Fibroblast of lung (primary cell): ENCODE measurements at regions not wholly inside any gene's neighbourhood (a gene's known extent, or its start where the extent isn't known, plus 50 kb on each side); places are given as distances from the start of the nearest gene placed in this dataset.

Experiments
- DNase-seq, 2 donors: peaks; one replicate each; pipeline versions ENCODE4 v3.0.0 to v3.0.0-alpha.2; 2010; ENCODE audit warnings: low read depth in 2 of 2
- H2AFZ ChIP-seq: 2 replicates; pipeline ENCODE4 v1.5.1; 2012; ENCODE audit warnings: low read length, control low read depth, inconsistent platforms
- H3K27ac ChIP-seq: 2 replicates; pipeline ENCODE4 v1.5.1; 2011; ENCODE audit warnings: low read length, control low read depth; ENCODE audit not compliant: insufficient read depth
- H3K27me3 ChIP-seq: 2 replicates; pipeline ENCODE4 v1.5.1; 2011; ENCODE audit warnings: mild to moderate bottlenecking, low read length; ENCODE audit not compliant: control insufficient read depth, insufficient read depth
- H3K36me3 ChIP-seq: 2 replicates; pipeline ENCODE4 v1.5.1; 2011; ENCODE audit warnings: low read length; ENCODE audit not compliant: control insufficient read depth, insufficient read depth
- H3K4me1 ChIP-seq: 2 replicates; pipeline ENCODE4 v1.5.1; 2011; ENCODE audit warnings: low read length; ENCODE audit not compliant: control insufficient read depth, insufficient read depth; ENCODE audit errors: extremely low read depth
- H3K4me2 ChIP-seq: 2 replicates; pipeline ENCODE4 v1.5.1; 2011; ENCODE audit warnings: low read length, control low read depth; ENCODE audit not compliant: insufficient read depth; ENCODE audit errors: extremely low read depth
- H3K4me3 ChIP-seq, 4 experiments: fragments of 200-600 bp in 1 of 4; sonication (generic) in 1 of 4; replicated peaks in 1 of 4; 2 replicates each; pipeline ENCODE4 v1.5.1; 2011 to 2016; ENCODE audit warnings: low read length in 4 of 4, low read depth in 3 of 4, mild to moderate bottlenecking in 3 of 4, control low read depth in 2 of 4, inconsistent platforms in 1 of 4, mixed read lengths in 1 of 4; ENCODE audit not compliant: insufficient read depth in 1 of 4; ENCODE audit errors: control extremely low read depth in 1 of 4
- H3K79me2 ChIP-seq: 2 replicates; pipeline ENCODE4 v1.5.1; 2012; ENCODE audit warnings: mild to moderate bottlenecking, low read length, inconsistent platforms; ENCODE audit not compliant: control insufficient read depth, insufficient read depth
- H3K9ac ChIP-seq: 2 replicates; pipeline ENCODE4 v1.5.1; 2011; ENCODE audit warnings: mild to moderate bottlenecking, low read length, control low read depth; ENCODE audit not compliant: insufficient read depth
- H3K9me3 ChIP-seq: 2 replicates; pipeline ENCODE4 v1.5.1; 2012; ENCODE audit warnings: low read depth, low read length; ENCODE audit not compliant: control insufficient read depth, insufficient read depth
- H4K20me1 ChIP-seq: 2 replicates; pipeline ENCODE4 v1.5.1; 2011; ENCODE audit warnings: low read length; ENCODE audit not compliant: control insufficient read depth, insufficient read depth; ENCODE audit errors: extremely low read depth
- CTCF ChIP-seq, 2 donors: IDR thresholded peaks in 1 of 2; conservative IDR thresholded peaks in 1 of 2; 1 replicate in 1 of 2; 2 replicates in 1 of 2; pipeline ENCODE4 v1.5.1; 2011 to 2012; ENCODE audit warnings: low read length in 2 of 2, control low read depth in 1 of 2, inconsistent platforms in 1 of 2, low read depth in 1 of 2, mild to moderate bottlenecking in 1 of 2
- EZH2 ChIP-seq: IDR thresholded peaks from 2 replicates; pipeline ENCODE4 v1.5.1; 2012; ENCODE audit warnings: low read length, control low read depth, mild to moderate bottlenecking; ENCODE audit errors: missing control alignments

- no peaks in the 10 kb centered on the region for H3K9me3 ChIP-seq
- H3K36me3 ChIP-seq: no peaks in the 10 kb centered on the region
- H3K4me2 ChIP-seq: no peak overlapping the region
- H3K27ac ChIP-seq: no peak overlapping the region
- no peaks in the 10 kb centered on the region for H3K27me3 ChIP-seq
- no peaks in the 10 kb centered on the region for H4K20me1 ChIP-seq
- no peaks in the 10 kb centered on the region for H3K4me1 ChIP-seq
- no peaks in the 10 kb centered on the region for H3K79me2 ChIP-seq
- no peak for TF ChIP-seq CTCF (conservative IDR thresholded peaks at IDR 0.05 in 1 of 2, IDR thresholded peaks at IDR 0.05 in 1 of 2; ENCODE audit: low read depth in 1 of 2, low read length in 2 of 2)
- no peak for TF ChIP-seq EZH2
- H3K4me3 ChIP-seq: no peak overlapping the region
- H3K9ac ChIP-seq: no peak overlapping the region
- H2AFZ ChIP-seq: no peak overlapping the region
- no peak for DNase-seq
Observed at GRCh38 chr11:98828986-98829708, 191.6 kb upstream of the CNTN5 start.

GRCh38 chr11:98829971-98830370 is 190.8 kb upstream of the CNTN5 start:
- Histone ChIP-seq H4K20me1 (no peaks in the 10 kb centered on the region), H3K9me3 (no peaks in the 10 kb centered on the region), H3K9ac (no peak overlapping the region), H2AFZ (no peak overlapping the region), H3K79me2 (no peaks in the 10 kb centered on the region), H3K27me3 (no peaks in the 10 kb centered on the region), H3K4me2 (no peak overlapping the region), H3K27ac (no peak overlapping the region), H3K4me3 (no peak overlapping the region), H3K4me1 (no peaks in the 10 kb centered on the region), H3K36me3 (no peaks in the 10 kb centered on the region)
- DNase-seq: no peak
- TF ChIP-seq EZH2 (no peak), CTCF (conservative IDR thresholded peaks at IDR 0.05 in 1 of 2, IDR thresholded peaks at IDR 0.05 in 1 of 2; ENCODE audit: low read depth in 1 of 2, low read length in 2 of 2) (no peak)

GRCh38 chr11:98834776-98835175 is 186.0 kb upstream of the CNTN5 start:
- Histone ChIP-seq H3K4me3 (no peak overlapping the region), H3K27ac (no peak overlapping the region), H3K4me1 (no peaks in the 10 kb centered on the region), H3K4me2 (no peak overlapping the region), H3K27me3 (no peaks in the 10 kb centered on the region), H3K9ac (no peak overlapping the region), H3K9me3 (no peaks in the 10 kb centered on the region), H2AFZ (no peak overlapping the region), H3K79me2 (no peaks in the 10 kb centered on the region), H3K36me3 (no peaks in the 10 kb centered on the region), H4K20me1 (no peaks in the 10 kb centered on the region)
- DNase-seq: no peak
- TF ChIP-seq EZH2 (no peak), CTCF (conservative IDR thresholded peaks at IDR 0.05 in 1 of 2, IDR thresholded peaks at IDR 0.05 in 1 of 2; ENCODE audit: low read depth in 1 of 2, low read length in 2 of 2) (no peak)
